HG02610 (cell line): ENCODE measurements at regions not wholly inside any gene's neighbourhood (a gene's known extent, or its start where the extent isn't known, plus 50 kb on each side); places are given as distances from the start of the nearest gene placed in this dataset.

ENCODE experiments used
- ATAC-seq: cut with Tn5 transposase; IDR thresholded peaks from one replicate; pipeline ENCODE4 v1.9.1; 2021; ENCODE audit warnings: mild to moderate bottlenecking, moderate library complexity; ENCODE audit not compliant: unreplicated experiment

- no peak for ATAC-seq
Measured at GRCh38 chr9:87148331-87149104, 201.2 kb upstream of the GAS1 start.

- no peak for ATAC-seq
Measured at GRCh38 chr9:87149799-87150198, 202.5 kb upstream of the GAS1 start.

- ATAC-seq, result no peak
Measured at GRCh38 chr9:87152256-87152655, 204.9 kb upstream of the GAS1 start.

- no peak for ATAC-seq
Measured at GRCh38 chr9:87156247-87156646, 208.9 kb upstream of the GAS1 start.

- ATAC-seq, result no peak
Measured at GRCh38 chr9:87157366-87158031, 210.2 kb upstream of the GAS1 start.

GRCh38 chr9:87158765-87159164 lies 211.5 kb upstream of the GAS1 start:
- ATAC-seq, result no peak

GRCh38 chr9:87160148-87161102 lies 213.1 kb upstream of the GAS1 start:
- ATAC-seq, result no peak

GRCh38 chr9:87167161-87167560 lies 219.9 kb upstream of the GAS1 start:
- ATAC-seq, result no peak

- no peak for ATAC-seq
Measured at GRCh38 chr9:87167582-87167981, 220.3 kb upstream of the GAS1 start.

GRCh38 chr9:87178302-87178701 lies 231.0 kb upstream of the GAS1 start:
- no peak for ATAC-seq

- ATAC-seq, result no peak
Measured at GRCh38 chr9:87179553-87180340, 232.4 kb upstream of the GAS1 start.

- ATAC-seq, result no peak
Measured at GRCh38 chr9:87180361-87180760, 233.1 kb upstream of the GAS1 start.

- no peak for ATAC-seq
Measured at GRCh38 chr9:87180841-87181240, 233.5 kb upstream of the GAS1 start.

GRCh38 chr9:87181670-87182069 lies 234.4 kb upstream of the GAS1 start:
- no peak for ATAC-seq

- no peak for ATAC-seq
Measured at GRCh38 chr9:87184956-87185642, 237.8 kb upstream of the GAS1 start.

- ATAC-seq, result no peak
Measured at GRCh38 chr9:87187656-87188055, 240.3 kb upstream of the GAS1 start.

- ATAC-seq, result no peak
Measured at GRCh38 chr9:87189006-87189405, 241.7 kb upstream of the GAS1 start.

- ATAC-seq, result no peak
Measured at GRCh38 chr9:87193151-87193550, 245.8 kb upstream of the GAS1 start.

- no peak for ATAC-seq
Measured at GRCh38 chr9:87193925-87194868, 246.9 kb upstream of the GAS1 start.
